ENCODE measurements at regions not wholly inside any gene's neighbourhood (a gene's known extent, or its start where the extent isn't known, plus 50 kb on each side); places are given as distances from the start of the nearest gene placed in this dataset.
A peak's percentile ranks its signal among the peaks of the same experiment; 100 is the strongest.

GRCh38 chr14:101687756-101688546 is 73.6 kb upstream of the PPP2R5C start (continued):
- TF ChIP-seq MLLT1 (IDR thresholded peaks at IDR 0.05): no peak
- TF ChIP-seq ELF2 (CRISPR knock-in tag; IDR thresholded peaks at IDR 0.05): no peak
- peak; percentile 64; the same call in 1 of the 2 replicates for TF ChIP-seq ELF4 (CRISPR knock-in tag; IDR thresholded peaks at IDR 0.05)
- TF ChIP-seq YY1 (IDR thresholded peaks at IDR 0.05; ENCODE audit: borderline replicate concordance in 1 of 3, control insufficient read depth in 1 of 3, extremely low read depth in 1 of 3, insufficient read depth in 3 of 3, insufficient read length in 1 of 3, insufficient replicate concordance in 2 of 3, low read depth in 1 of 3, low read length in 2 of 3): peak in 1 of 3 experiments; percentile 80
- no peak for TF ChIP-seq ASH1L (IDR thresholded peaks at IDR 0.05; ENCODE audit: borderline replicate concordance, low read depth, partially characterized antibody)
- no peak for TF ChIP-seq GABPB2 (CRISPR knock-in tag; conservative IDR thresholded peaks at IDR 0.05)
- no peak for TF ChIP-seq ARID2 (IDR thresholded peaks at IDR 0.05)
- 0 out of 4 replicates have a peak, but pooled peaks of 1 of the 2 experiments have one; percentile 43 for TF ChIP-seq SRF (CRISPR knock-in tag; IDR thresholded peaks at IDR 0.05)

All from K562 (cell line).